Spleen (tissue), 11 donors: ENCODE measurements at regions not wholly inside any gene's neighbourhood (a gene's known extent, or its start where the extent isn't known, plus 50 kb on each side); places are given as distances from the start of the nearest gene placed in this dataset.

ENCODE experiments used
- DNase-seq: peaks from one replicate; pipeline ENCODE4 v3.0.0-alpha.2; 2020
- H3K27ac ChIP-seq, 8 donors: fragments of 200-600 bp; sonication (generic) in 7 of 8; 1 replicate in 4 of 8; 2 replicates in 4 of 8; pipeline versions ENCODE4 v1.5.0 to v1.8.0; 2016 to 2021; ENCODE audit warnings: inconsistent platforms in 4 of 8, mild to moderate bottlenecking in 4 of 8, moderate library complexity in 1 of 8
- H3K27me3 ChIP-seq, 7 donors: fragments of 200-600 bp; sonication (generic) in 6 of 7; replicated peaks in 1 of 7; 1 replicate in 4 of 7; 2 replicates in 3 of 7; pipeline versions ENCODE4 v1.5.0 to v1.8.0; 2016 to 2021; ENCODE audit warnings: inconsistent platforms in 3 of 7, mild to moderate bottlenecking in 1 of 7
- H3K36me3 ChIP-seq, 6 donors: fragments of 200-600 bp; sonication (generic) in 5 of 6; 1 replicate in 4 of 6; 2 replicates in 2 of 6; pipeline versions ENCODE4 v1.5.0 to v1.8.0; 2016 to 2021; ENCODE audit warnings: inconsistent platforms in 2 of 6
- H3K4me1 ChIP-seq, 6 donors: fragments of 200-600 bp; sonication (generic) in 5 of 6; 1 replicate in 3 of 6; 2 replicates in 3 of 6; pipeline versions ENCODE4 v1.5.0 to v1.8.0; 2016 to 2021; ENCODE audit warnings: inconsistent platforms in 3 of 6
- H3K4me3 ChIP-seq, 8 donors: fragments of 200-600 bp; sonication (generic) in 7 of 8; 1 replicate in 4 of 8; 2 replicates in 4 of 8; pipeline versions ENCODE4 v1.5.0 to v1.8.0; 2016 to 2021; ENCODE audit warnings: inconsistent platforms in 4 of 8, mild to moderate bottlenecking in 4 of 8, moderate library complexity in 2 of 8
- H3K9me3 ChIP-seq, 8 donors: fragments of 200-600 bp; sonication (generic) in 7 of 8; 1 replicate in 4 of 8; 2 replicates in 4 of 8; pipeline versions ENCODE4 v1.5.0 to v1.8.0; 2016 to 2021; ENCODE audit warnings: inconsistent platforms in 4 of 8
- CTCF ChIP-seq, 11 experiments: fragments of 200-600 bp in 7 of 11; fragments of 450-650 bp in 4 of 11; sonication (generic) in 4 of 11; IDR thresholded peaks in 8 of 11; conservative IDR thresholded peaks in 3 of 11; 1 replicate in 7 of 11; 2 replicates in 4 of 11; pipeline versions ENCODE4 v1.4.0 to v1.8.0; 2016 to 2021; ENCODE audit warnings: antibody characterized with exemption in 11 of 11, inconsistent platforms in 4 of 11, mild to moderate bottlenecking in 1 of 11
- POLR2A ChIP-seq, 3 donors: fragments of 450-650 bp; IDR thresholded peaks; one replicate each; pipeline ENCODE4 v1.5.1; 2017; ENCODE audit warnings: antibody characterized with exemption in 3 of 3, mild to moderate bottlenecking in 1 of 3
- POLR2AphosphoS5 ChIP-seq, 3 donors: sonication (generic); formaldehyde crosslinking; IDR thresholded peaks; one replicate each; pipeline ENCODE4 v1.5.1; 2017; ENCODE audit warnings: antibody characterized with exemption in 3 of 3
- WGBS, 5 donors: extraction: QIAGEN DNeasy Blood & Tissue Kit in 3 of 5; methylation state at CpG; one replicate each; pipeline versions ENCODE4 v1.1.5 to v1.1.7; 2013 to 2018; 5-methylcytosine and 5-hydroxymethylcytosine counted together
- intact Hi-C: fragments of 100-400 bp; cut with DNase I; formaldehyde crosslinking; loops from one replicate; pipeline ENCODE4 v1.15.0; 2023; ENCODE audit warnings: low total_unique reads
- donor health status: healthy with polysubstance abuse.
- donor health status: DM: no; HTN: no; CAD: no; lungs with moderate emphysema.
- donor health status: DM: no; HTN: no; CAD: no.
- donor health status: Bipolar disorder and iron deficiency.
- donor health status: healthy.
- donor health status: DM: no; HTN: no; CAD: no.
- donor health status: DM: yes; HTN: yes; CAD: no.

- Histone ChIP-seq H3K4me3 (no peak overlapping the region), H3K4me1 (no peaks in the 10 kb centered on the region), H3K36me3 (no peaks in the 10 kb centered on the region), H3K27me3 (no peaks in the 10 kb centered on the region), H3K27ac (no peak overlapping the region), H3K9me3 (peaks cover 0 to 14% (median 9%) of the 10 kb centered on the region in 8 donors)
- intact Hi-C loops: no loop called here
- no peak for DNase-seq
- WGBS, 5 donors: 66 to 87% (median 67%) methylated on average over 2 of the region's 2 CpGs
- no peak for TF ChIP-seq POLR2AphosphoS5 (IDR thresholded peaks at IDR 0.05)
- TF ChIP-seq POLR2A (IDR thresholded peaks at IDR 0.05): no peak
- TF ChIP-seq CTCF (IDR thresholded peaks at IDR 0.05 in 8 of 11, conservative IDR thresholded peaks at IDR 0.05 in 3 of 11): no peak
Observed at GRCh38 chr14:45406942-45407341, 153.9 kb upstream of the MIS18BP1 start.

DNA sequence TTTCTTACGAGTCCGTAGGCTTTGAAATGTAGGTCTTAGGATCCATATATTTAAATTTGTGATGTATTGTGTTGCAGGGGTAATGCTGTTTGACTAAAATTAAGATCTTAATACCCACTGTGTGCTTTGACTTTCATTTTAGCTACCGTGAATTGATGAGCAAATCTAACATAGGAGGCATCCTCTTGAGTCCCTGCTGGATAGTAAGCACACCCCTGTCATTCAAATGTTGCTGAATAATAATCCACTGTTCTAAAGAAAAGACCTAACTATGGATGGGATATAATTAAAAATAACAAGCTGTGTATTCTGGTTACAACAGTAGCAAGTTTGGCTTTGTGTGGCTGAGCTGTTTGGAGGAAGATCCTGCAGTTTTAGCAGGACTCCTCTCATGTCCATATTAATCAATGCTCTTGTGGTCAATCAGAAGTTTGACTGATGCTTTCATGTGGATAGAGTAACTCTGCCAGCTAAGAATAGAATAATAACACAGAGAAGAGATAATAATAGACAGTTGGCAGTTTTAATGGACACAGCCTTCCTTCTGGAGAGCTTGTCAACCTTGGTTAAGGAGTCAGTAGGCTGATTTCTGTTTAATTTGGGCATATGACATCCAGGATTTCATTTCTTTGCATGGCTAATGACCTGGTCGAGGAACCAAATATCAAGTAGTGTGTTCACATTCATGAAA is 148.1 kb upstream of the MIS18BP1 start:
- no peak for TF ChIP-seq POLR2AphosphoS5 (IDR thresholded peaks at IDR 0.05)
- no peak for TF ChIP-seq CTCF (IDR thresholded peaks at IDR 0.05 in 8 of 11, conservative IDR thresholded peaks at IDR 0.05 in 3 of 11)
- no peak for TF ChIP-seq POLR2A (IDR thresholded peaks at IDR 0.05)
- no peak overlapping the region for H3K27ac ChIP-seq
- WGBS, 5 donors: 37 to 45% (median 42%) methylated on average over 4 of the region's 4 CpGs
- no peaks in the 10 kb centered on the region for H3K27me3 ChIP-seq
- no peaks in the 10 kb centered on the region for H3K4me1 ChIP-seq
- intact Hi-C loops: no loop called here
- H3K9me3 ChIP-seq: no peaks in the 10 kb centered on the region
- H3K4me3 ChIP-seq: no peak overlapping the region
- H3K36me3 ChIP-seq: no peaks in the 10 kb centered on the region
- no peak for DNase-seq

- intact Hi-C loops: no loop called here
- no peaks in the 10 kb centered on the region for H3K4me1 ChIP-seq
- TF ChIP-seq POLR2A (IDR thresholded peaks at IDR 0.05) (no peak), POLR2AphosphoS5 (IDR thresholded peaks at IDR 0.05) (no peak), CTCF (IDR thresholded peaks at IDR 0.05 in 8 of 11, conservative IDR thresholded peaks at IDR 0.05 in 3 of 11) (no peak)
- 37 to 64% (median 56%) methylated on average over 1 of the region's 1 CpG for WGBS, 5 donors
- H3K27me3 ChIP-seq: no peaks in the 10 kb centered on the region
- H3K36me3 ChIP-seq: no peaks in the 10 kb centered on the region
- no peak overlapping the region for H3K4me3 ChIP-seq
- no peak for DNase-seq
- H3K27ac ChIP-seq: no peak overlapping the region
- H3K9me3 ChIP-seq: no peaks in the 10 kb centered on the region
Observed at GRCh38 chr14:45400509-45400908, 147.5 kb upstream of the MIS18BP1 start.

DNA sequence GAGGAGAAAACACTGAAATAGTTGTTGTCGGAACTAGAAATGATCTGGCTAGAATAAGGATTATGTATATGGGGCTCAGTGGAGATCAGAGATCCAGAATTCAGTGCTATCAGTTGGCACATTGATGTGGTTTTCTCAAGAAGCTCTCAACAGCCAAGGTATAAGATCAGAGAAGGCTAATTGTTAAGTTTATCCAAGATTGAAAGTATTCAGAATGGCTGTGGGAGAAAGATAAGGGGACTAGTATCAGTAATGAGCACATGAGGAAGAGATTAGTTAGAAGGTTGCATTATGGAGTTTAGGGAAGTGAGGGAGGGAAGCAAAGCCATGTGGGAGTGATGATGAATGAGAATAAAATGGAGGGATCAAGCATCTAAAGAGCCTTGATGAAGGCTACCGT is 128.1 kb upstream of the MIS18BP1 start:
- Histone ChIP-seq H3K9me3 (peaks cover 0 to 5% (median 0%) of the 10 kb centered on the region in 8 donors), H3K27me3 (no peaks in the 10 kb centered on the region), H3K4me3 (no peak overlapping the region), H3K36me3 (no peaks in the 10 kb centered on the region), H3K27ac (no peak overlapping the region), H3K4me1 (no peaks in the 10 kb centered on the region)
- intact Hi-C loops: no loop called here
- TF ChIP-seq POLR2A (IDR thresholded peaks at IDR 0.05) (no peak), CTCF (IDR thresholded peaks at IDR 0.05 in 8 of 11, conservative IDR thresholded peaks at IDR 0.05 in 3 of 11) (no peak), POLR2AphosphoS5 (IDR thresholded peaks at IDR 0.05) (no peak)
- WGBS, 5 donors: 63 to 84% (median 75%) methylated on average over 2 of the region's 2 CpGs
- DNase-seq: no peak
